Inferior parietal cortex (tissue), 1 donor: ENCODE measurements at regions not wholly inside any gene's neighbourhood (a gene's known extent, or its start where the extent isn't known, plus 50 kb on each side); places are given as distances from the start of the nearest gene placed in this dataset.

Experiments
- DNase-seq: peaks from one replicate; pipeline ENCODE4 v3.0.0-alpha.2; 2016; ENCODE audit errors: extremely low spot score

GRCh38 chr5:167012123-167013034 is 1279.1 kb upstream of the WWC1 start:
- no peak for DNase-seq

GRCh38 chr5:167014401-167015056 is 1276.9 kb upstream of the WWC1 start:
- no peak for DNase-seq

- DNase-seq = no peak
Observed at GRCh38 chr5:167020418-167020817, 1271.0 kb upstream of the WWC1 start.

- DNase-seq = no peak
Observed at GRCh38 chr5:167029488-167029887, 1262.0 kb upstream of the WWC1 start.

GRCh38 chr5:167030500-167031120 is 1260.8 kb upstream of the WWC1 start:
- DNase-seq = no peak

GRCh38 chr5:167036585-167036984 is 1254.9 kb upstream of the WWC1 start:
- no peak for DNase-seq

GRCh38 chr5:167049043-167049663 is 1242.3 kb upstream of the WWC1 start:
- peak; percentile 59 for DNase-seq

- DNase-seq = no peak
Observed at GRCh38 chr5:167049771-167050567, 1241.5 kb upstream of the WWC1 start.

- no peak for DNase-seq
Observed at GRCh38 chr5:167050568-167051401, 1240.7 kb upstream of the WWC1 start.

- no peak for DNase-seq
Observed at GRCh38 chr5:167051402-167051768, 1240.1 kb upstream of the WWC1 start.

GRCh38 chr5:167052791-167053190 is 1238.7 kb upstream of the WWC1 start:
- no peak for DNase-seq

GRCh38 chr5:167057665-167058064 is 1233.8 kb upstream of the WWC1 start:
- DNase-seq = no peak

- no peak for DNase-seq
Observed at GRCh38 chr5:167061695-167062094, 1229.8 kb upstream of the WWC1 start.

GRCh38 chr5:167063116-167063515 is 1228.3 kb upstream of the WWC1 start:
- DNase-seq = no peak

- no peak for DNase-seq
Observed at GRCh38 chr5:167063788-167064187, 1227.7 kb upstream of the WWC1 start.

GRCh38 chr5:167064198-167064776 is 1227.2 kb upstream of the WWC1 start:
- DNase-seq = no peak

GRCh38 chr5:167065794-167066193 is 1225.7 kb upstream of the WWC1 start:
- DNase-seq = no peak

GRCh38 chr5:167071981-167072610 is 1219.3 kb upstream of the WWC1 start:
- DNase-seq = no peak

GRCh38 chr5:167081561-167081960 is 1209.9 kb upstream of the WWC1 start:
- DNase-seq = no peak

GRCh38 chr5:167096816-167097215 is 1194.6 kb upstream of the WWC1 start:
- no peak for DNase-seq
